ENCODE measurements at regions not wholly inside any gene's neighbourhood (a gene's known extent, or its start where the extent isn't known, plus 50 kb on each side); places are given as distances from the start of the nearest gene placed in this dataset.

DNA sequence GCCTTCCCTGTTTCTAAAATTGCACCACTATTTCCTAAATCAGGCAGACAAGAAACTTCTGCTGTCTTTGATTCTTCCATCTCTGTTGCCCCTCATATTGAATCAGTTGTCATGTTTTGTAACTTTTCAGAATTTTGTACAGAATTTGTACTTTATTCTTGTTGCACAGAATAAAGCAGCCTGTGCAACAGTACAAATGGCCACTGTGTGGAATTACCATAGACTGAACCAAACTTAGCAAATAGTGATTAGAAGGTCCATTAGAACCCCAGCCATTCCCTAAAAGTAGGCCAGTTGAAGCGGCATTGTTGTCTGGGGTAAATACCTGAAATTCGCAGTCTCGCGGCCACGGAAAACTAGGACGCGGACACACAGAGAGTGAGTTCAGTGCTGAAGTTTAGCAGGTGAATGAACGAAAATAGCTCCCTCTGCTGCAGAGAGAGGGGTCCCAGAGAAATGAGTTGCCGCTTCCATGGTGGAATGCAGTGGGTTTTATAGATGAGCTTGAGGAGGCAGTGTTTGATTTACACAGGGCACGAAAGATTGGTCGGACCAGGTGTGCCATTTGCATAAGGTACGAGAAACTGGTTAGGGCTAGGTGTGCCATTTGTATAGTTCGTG, 71.8 kb downstream of the C4orf33 start:
- no peak for DNase-seq

DNA sequence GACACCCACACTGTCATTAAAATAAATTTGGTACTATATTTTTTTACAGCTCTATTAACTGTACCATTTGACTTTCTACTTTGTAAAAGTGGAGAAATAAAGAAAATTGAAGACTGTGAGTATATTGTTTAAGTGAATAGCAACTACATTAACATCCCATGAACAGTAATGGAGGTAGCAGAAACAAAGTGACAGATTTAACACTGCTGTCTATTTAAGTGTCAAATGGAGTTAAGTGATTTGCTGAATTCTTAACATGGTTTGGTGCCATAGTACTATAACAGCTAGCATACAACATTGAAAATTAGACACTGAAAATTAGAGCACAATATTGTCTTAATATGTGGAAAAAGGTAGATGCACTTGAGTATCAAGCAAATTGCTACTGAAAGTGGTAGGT, 76.2 kb downstream of the C4orf33 start:
- no peak for DNase-seq

DNA sequence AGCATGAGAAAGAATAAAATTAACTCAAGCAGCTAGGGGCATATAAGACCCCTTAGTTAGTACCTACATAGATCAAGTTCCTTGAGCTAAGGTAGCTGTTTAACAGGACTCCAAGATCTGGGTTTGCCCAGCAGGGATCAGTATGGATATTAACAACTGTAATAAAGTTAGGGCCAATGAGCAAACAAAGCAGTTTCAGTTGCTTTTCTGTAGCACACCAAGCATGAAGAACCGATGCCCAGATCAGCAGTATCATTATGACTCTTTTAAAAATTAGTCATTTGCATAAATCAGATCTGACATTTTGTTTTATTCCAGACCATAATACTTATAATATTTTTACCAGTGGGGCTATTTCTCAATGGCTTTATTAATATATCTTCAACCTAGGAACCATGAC, 80.9 kb downstream of the C4orf33 start:
- DNase-seq, result no peak

DNA sequence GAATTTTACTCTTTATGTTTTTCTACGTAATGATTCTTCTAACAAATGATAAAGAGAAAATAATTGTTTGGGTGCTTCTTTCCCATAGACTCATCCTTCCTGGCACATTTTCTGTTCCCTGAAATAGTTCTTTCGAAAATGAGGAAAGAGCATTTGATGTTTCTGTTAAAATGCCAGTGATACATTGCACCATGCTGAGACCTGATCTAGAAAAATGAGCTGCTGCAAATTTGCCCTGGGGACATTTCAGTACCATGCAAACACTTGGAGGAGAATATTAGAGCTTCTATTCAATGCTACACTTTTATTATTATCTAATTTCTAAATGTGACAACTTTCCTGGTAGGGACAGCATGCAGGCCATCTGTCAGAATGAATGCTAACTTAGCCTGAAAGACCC, 83.3 kb downstream of the C4orf33 start:
- DNase-seq, result no peak

DNA sequence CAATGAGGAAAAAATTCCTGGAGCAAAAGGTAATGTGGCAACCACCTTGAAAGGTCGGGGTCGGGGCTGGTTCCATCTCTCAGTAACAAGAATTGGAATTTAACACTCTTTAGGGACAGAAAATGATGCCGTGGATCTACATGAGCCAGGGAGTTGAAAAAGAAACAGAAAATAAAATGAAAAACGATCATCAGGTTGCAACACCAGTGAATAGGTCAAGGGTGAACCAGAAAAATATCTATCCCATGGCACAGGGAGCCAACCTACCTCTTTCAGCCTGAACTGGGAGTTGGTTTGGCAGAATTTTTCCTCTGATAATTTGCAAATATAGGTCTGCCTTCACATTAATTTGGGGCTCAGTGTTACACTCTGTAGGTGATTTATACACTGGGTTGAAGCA, 93.7 kb downstream of the C4orf33 start:
- no peak for DNase-seq

DNA sequence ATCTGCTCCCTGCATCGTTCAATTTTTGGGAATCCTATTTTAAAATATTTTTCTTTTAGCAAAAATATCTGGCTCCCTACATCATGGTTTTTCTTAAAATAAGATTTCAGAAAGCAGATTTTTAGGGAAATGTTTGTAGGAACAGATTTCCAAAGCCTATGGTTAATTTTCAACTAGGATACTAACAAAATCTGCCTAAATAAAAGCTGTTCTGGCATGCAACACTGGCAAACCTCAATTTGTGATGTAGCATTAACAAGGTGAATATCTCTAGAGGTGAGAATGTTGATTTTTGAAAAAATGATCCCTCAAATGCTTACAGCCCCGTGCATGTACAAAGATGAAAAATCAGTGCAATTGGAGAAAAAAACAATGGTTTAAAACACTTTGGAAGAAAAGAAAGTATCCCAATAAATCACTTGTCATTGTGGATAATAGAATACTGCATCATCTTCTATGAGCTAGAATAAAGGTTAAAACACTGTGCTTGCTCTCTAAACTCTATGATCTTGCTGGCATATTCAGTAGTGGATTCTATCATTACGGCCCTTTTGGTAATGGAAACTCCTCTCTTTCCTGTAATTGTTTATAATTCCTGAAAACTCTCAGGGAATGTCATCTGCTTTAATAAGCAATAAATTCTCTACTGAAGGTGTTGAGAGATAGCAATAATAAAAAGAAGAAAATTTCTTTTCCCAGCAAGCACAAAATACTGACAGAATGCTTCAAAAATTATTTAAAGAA, 97.6 kb downstream of the C4orf33 start:
- DNase-seq, result no peak

DNA sequence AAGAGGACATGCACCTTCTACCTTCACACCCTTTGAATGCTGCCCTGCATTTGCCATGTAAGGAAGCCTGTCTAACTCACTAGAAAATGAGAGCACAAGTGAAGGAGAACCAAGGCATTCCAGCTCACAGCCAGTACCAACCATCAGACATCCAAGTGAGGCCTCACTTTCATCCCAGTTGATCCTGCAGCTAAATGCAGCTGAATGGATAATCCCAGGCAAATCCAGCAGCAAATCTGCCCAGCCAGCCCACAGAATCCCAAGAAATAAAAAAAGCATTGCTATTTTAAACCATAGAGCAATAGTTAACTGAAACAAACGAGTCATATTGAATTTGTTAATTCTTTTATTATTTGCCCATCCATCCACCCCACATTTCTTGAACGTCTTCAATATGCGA, 112.5 kb downstream of the C4orf33 start:
- no peak for DNase-seq

DNA sequence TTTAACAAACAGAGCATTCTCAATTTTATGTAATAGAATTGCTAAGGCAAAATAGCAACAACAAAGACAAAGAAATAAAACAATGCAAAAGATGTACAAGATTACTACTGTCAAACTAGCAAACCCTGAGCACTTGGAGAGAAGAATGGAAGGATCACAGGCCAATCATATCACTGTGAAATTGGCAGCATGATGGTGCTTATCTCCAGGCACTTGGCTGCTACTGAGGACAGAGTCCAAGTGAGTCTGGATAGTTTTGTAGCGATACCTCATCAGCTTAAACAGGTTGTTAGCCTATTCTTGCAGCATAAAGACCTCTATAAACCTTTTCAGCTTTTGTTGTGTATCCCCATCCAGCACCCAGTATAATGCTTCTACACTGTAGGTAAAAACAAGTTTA, 117.7 kb downstream of the C4orf33 start:
- DNase-seq, result no peak

DNA sequence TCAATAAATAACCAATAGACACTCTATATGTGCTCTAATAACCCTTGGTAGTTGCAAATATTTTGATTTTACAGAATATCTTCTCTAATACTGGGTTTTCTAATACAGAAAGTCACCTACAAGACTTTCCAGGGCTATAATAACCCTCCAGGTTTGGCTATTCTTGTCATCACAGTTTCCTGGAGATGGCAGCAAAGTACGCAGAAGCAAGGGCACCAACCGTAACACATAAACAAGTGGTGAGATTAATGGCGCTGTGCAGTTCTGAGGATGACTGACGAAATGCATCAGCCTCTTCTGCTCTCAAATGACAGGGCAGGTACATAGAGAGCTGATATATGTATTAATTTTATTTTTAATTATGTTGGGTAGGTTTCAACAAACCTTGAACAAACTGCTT, 122.4 kb downstream of the C4orf33 start:
- DNase-seq, result peak; percentile 42

DNA sequence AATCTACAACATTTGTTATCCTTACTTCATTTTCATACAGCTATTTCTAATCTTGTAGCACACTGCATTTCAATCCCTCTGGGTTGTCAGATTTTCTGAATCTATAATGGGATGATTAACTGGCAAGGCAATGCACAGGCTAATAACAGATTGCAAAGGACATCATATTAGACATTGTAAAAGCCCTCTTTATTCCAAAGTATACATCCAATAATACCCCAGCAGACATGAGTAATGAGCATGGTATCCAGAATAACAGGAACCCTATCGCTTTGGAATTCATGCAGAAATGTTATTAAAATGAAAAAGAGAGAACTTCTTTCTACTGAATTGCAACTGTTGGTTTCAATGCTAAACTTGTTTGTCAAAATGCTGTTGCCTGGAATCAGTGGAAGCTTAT, 122.9 kb downstream of the C4orf33 start:
- DNase-seq, result no peak

DNA sequence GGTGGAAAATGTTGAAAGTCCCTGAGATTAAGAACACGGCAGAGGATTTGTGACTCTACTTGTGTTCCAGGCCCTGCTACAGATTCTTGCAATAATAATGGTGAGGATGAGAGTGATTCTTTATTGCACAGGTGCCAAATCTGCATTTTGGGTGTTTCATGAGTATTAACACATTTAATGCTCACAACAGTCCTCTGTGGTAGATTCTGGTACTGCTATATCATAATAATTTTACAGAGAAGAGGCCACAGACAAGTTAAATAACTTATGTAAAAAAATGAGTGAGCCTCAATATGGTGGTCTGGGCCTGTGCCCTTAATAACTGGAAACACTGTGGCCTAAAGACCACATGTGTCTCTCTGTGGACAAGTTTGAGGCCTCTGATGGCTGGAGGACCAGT, 124.3 kb downstream of the C4orf33 start:
- DNase-seq, result no peak

DNA sequence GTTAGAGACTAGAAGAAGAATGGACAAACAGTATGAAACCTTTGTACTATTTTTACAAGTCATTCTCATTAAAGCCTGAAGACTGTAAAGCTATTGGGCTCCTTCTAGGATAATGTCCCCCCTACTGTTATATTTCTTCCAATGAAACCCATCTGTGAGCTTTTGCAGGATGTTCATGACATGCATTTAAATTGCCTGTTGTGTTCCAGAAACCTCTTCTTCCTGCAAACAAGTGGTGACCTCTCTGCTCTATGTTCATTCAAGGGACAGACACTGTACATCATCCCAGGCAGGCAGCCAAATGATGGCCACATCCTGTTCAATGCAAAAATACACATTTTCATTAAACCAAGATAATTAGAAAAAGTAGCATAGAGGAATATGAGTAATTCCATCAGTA, 128.0 kb downstream of the C4orf33 start:
- peak; percentile 42 for DNase-seq

DNA sequence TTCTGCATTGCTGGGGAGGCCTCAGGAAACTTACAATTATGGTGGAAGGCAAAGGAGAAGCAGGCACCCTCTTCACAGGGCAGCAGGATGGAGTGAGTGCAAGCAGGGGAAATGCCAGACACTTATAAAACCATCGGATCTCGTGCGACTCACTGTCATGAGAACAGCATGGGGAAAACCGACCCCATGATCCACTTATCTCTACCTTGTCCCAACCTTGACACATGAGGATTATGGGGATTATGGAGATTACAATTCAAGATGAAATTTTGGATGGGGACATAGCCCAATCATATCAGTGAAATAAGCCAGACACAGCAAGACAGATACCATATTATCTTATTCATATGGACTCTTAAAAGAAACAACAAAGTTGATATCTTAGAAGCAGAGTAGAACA, 134.9 kb downstream of the C4orf33 start:
- no peak for DNase-seq

DNA sequence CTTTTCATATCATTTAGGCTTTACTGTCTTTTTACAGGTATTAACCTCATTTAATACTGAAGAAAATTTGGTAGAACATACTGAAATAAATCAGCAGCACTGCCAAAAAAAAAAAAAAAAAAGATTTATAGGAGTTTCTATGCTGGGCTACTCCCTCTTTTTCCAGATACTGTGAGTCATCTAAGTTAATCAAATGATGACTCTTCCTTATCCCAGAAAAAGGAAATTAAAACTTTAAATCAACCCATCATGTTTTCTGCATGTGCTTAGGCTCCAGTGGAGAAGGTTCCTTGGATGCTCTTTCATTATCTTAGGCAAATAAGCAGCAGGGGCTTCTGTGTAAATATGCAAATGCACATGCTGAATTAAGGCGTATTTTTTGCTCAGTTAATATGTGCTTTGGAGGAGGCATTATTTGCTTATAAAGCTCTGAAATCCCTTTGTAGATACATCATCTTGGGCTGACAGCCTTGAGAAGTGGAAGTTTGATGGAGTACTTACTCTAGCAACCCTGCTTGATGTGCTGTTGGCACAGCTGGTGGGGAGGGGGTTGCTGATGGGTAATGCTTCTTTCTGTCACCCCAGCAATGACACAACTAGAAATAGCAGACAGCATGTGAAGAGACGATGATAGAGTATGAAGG, 136.1 kb downstream of the C4orf33 start:
- no peak for DNase-seq

DNA sequence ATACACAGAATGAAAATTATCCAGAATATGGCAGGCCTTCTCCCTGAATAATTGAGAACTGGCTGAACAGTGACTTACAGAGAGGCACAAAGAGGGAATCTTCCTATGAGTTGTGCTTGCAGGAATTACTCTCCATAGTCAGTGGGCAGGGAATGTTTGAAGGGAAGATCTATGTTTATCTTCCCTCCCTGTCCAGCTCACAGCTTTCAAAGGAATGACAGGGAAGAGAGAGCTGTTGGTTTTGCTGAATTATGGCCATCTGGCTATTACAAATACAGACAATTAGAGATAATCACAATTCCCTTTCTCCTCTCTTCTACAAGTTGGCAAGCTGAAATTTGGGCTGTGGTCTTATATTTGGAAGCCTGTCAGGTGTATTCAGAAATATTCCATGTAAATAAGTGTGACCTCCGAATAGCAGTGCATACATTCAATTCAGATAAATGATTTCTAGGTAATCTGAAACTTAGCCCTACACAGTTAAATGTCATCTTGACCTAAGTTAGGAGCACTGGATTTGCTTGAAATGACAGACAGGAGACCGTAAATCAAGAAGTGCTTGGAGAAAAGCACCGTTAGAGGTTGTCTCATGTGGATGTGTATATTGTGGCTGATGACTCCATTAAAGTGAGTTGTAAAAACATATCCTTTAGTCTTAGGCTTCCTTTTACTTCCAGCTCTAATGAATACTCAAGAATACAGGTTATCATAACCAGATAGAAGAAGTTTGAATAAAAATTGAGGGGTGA, 136.8 kb downstream of the C4orf33 start:
- no peak for DNase-seq

DNA sequence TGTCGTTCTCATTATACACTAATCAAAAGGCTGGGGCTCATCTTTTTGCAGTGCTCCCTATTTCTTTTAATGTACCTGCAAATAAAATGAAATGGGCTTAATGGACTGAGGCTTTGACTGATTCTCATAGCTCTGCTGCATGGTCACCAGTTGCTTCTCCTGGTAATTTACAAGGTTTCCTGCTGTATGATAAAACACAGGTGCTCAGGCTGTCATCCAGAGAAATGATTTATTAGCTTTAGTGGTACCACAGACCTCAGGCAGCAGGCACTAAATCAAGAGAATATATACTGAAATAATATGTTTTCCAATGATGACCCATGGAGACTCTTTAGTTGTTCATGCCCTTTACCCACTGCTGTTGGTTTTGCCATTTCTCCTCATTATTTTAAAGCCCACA, 137.7 kb downstream of the C4orf33 start:
- peak; percentile 2 for DNase-seq

DNA sequence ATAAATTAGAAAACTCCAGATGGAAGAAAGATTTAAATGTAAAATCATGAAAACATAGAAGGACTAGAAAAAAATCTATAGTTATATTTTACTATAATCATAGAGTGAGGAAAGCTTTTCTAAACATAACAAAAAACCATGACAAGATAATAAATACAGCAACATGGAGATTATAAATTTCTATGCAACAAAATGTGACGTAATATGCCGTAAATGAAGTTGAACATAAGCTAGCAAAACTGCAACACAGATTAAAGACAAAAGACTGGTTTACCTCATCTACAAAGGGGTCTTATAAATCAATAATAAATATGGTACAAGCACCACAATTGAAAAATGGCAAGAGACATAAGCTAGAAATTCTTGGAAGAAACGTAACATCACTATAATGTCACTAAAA, 140.4 kb downstream of the C4orf33 start:
- no peak for DNase-seq

DNA sequence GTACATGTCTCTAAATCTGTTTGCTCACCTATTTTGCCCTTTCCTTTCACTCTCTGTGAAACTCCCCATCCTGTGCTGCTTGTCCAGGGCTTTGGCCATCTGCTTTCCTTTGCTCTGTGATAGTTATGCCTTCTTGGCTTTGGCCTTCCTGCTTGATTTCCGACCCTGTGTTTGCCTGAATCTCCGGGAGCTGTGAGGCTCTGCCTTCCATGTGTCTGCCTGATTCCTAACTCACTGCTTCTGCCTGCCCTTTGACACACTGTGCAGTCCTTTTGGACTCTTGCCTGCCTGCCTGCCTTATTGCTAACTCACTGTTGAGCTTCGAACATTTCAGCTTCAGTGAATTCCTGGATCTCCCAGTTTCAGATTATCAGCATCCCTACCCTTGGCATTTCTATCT, 143.1 kb downstream of the C4orf33 start:
- no peak for DNase-seq

DNA sequence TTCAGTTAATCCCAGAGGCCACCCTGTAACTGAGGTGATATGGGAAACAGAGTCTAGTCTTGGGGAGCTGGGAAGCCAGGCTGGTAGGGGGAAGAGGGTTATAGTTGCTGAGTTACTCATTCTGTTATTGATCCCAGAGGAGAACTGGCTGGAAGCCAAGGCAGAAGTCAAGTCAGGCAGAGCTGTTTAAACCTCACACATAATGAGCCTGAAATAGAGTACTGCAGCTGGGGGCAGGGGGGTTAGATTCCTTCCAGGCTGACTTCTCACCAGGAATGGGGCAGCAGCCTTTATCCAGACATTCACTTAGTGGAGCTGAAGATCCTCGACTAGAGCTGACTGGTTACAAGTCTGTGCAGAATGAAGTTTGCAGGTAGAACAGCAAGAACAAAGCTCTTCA, 144.9 kb downstream of the C4orf33 start:
- no peak for DNase-seq

DNA sequence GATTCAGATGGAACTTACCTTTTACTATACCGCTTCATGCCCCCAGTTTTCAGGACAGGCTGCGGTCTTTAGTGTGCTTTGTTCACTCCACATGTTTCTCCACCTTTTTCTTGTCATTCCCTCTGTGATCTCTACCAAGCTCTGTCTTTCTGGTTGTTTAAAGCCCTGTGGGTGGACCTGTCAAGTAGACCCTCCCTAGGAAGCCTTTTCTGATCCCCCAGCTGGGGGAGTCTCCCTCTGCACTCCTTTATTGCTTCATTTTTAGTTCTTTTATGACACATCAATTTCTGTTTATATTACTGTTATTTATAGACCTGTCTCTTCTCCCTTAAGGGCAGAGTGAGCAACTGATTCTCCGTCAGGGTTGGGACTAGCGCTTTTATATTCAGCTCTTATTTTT, 150.2 kb downstream of the C4orf33 start:
- DNase-seq, result no peak

DNA sequence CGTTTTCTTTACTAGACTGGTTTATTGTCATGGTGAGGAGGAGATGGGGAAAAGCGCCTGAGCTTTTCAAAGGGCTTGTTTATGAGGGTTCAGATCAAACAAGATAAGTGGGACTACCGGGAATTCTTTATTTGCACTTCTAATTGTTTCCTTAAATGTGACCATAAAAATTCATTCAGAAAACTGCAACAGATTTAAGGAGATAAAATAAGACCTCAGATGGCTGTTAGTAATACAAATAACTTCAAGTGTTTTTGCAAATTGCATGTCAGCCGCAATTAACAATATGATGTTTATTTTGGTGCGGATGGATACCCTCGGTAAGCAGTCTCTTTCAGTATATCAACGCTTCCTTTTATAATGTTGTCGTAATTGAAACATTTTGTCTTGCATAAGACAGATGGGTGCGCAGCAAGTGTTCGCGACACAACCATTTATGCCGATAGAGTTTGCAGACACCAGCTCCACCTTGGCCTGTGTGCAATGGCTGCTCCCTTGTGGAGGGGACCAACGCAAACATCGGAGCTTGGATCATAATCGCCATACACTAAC, 151.0 kb downstream of the C4orf33 start:
- DNase-seq, result peak; percentile 67

DNA sequence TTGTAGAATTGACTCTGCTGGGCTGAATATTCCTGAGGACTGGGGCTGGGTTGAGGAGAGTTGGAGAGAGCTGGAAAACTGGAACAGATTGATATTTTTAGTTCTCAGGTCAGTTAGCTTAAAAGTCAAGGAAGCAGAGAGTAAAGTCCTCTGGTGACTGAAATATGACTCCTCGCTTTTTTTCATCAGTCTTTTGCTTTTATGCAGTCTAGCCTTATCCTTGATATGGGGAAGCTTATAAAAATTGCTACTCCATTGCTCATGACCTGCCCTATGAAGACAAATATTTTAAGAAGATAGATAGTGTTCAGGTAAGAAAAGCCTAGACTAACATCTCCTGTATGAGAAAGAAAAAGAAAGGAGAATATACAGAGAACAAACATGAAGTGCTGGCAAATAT, 152.7 kb downstream of the C4orf33 start:
- no peak for DNase-seq

DNA sequence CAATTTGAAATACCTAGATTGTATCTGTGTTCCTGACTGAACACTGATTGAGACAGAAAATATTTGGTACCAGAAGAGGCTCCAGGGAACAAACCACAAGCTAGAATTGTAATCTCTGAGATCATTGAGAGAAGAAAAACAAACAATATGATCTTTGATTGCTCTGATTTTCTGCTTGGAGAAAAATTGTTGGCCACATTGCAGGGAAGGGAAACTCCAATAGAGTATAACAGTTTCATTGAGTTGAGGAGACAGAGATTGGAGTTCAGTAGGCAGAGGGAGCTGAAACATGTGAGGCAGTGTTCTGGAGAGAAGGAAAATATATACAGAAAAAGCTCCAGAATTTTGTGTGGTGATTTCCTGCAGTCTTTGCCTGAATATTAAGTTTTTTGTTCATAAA, 158.2 kb downstream of the C4orf33 start:
- no peak for DNase-seq

DNA sequence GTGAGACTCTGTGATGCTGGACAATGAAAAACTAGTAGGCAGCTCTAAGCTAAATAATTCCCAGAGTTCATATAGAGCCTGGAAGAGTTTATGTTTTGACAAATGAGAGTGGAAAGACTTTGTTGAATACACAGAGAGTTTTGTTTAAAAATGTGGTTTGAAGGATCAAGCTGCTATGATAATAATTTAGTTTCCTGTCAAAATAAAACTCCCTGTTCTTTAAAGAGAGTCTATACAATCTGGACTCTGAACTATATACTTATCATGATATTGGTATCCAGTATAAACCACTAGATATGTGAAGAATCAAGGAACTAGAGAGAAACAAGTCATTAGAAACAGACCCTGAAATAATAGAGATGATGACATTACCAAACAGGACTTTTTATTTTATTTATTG, 158.6 kb downstream of the C4orf33 start:
- no peak for DNase-seq

Measured in COR-L47 (cell line).